ENCODE measurements at regions not wholly inside any gene's neighbourhood (a gene's known extent, or its start where the extent isn't known, plus 50 kb on each side); places are given as distances from the start of the nearest gene placed in this dataset.

- H3K27ac ChIP-seq (ENCODE audit: low read length) = no peak overlapping the region
These were observed 274.1 kb upstream of the C9orf72 start for GRCh38 chr9:27847380-27847779.

GRCh38 chr9:27847818-27848217 is 274.5 kb upstream of the C9orf72 start:
- H3K79me2 ChIP-seq (ENCODE audit: low read length) = no peaks in the 10 kb centered on the region
- H3K4me1 ChIP-seq (ENCODE audit: low read length) = no peaks in the 10 kb centered on the region
- TF ChIP-seq EZH2phosphoT487 (IDR thresholded peaks at IDR 0.05; ENCODE audit: low read depth) (no peak), CTCF (IDR thresholded peaks at IDR 0.05; ENCODE audit: low read depth, low read length) (no peak)

More at GRCh38 chr9:27847380-27847779, 274.1 kb upstream of the C9orf72 start:
- no peaks in the 10 kb centered on the region for H3K9me3 ChIP-seq (ENCODE audit: insufficient read depth, low read length)
- H2AFZ ChIP-seq (ENCODE audit: low read depth, low read length) = no peak overlapping the region
- H3K27me3 ChIP-seq (ENCODE audit: low read depth, low read length) = peaks cover 7% of the 10 kb centered on the region
- no peaks in the 10 kb centered on the region for H3K79me2 ChIP-seq (ENCODE audit: low read length)
- TF ChIP-seq EZH2phosphoT487 (IDR thresholded peaks at IDR 0.05; ENCODE audit: low read depth) (no peak), CTCF (IDR thresholded peaks at IDR 0.05; ENCODE audit: low read depth, low read length) (no peak)
- no peaks in the 10 kb centered on the region for H4K20me1 ChIP-seq (ENCODE audit: insufficient read depth, low read length)
- no peak overlapping the region for H3K9ac ChIP-seq (ENCODE audit: low read length)
- no peaks in the 10 kb centered on the region for H3K4me1 ChIP-seq (ENCODE audit: low read length)
- no peaks in the 10 kb centered on the region for H3K36me3 ChIP-seq (replicated peaks; ENCODE audit: low read depth, low read length)
- no peak overlapping the region for H3K4me3 ChIP-seq (ENCODE audit: low read length)
- H3K4me2 ChIP-seq (ENCODE audit: low read length) = no peak overlapping the region

GRCh38 chr9:27848315-27848714 is 275.0 kb upstream of the C9orf72 start:
- H3K4me1 ChIP-seq (ENCODE audit: low read length) = no peaks in the 10 kb centered on the region
- no peaks in the 10 kb centered on the region for H4K20me1 ChIP-seq (ENCODE audit: insufficient read depth, low read length)
- no peaks in the 10 kb centered on the region for H3K9me3 ChIP-seq (ENCODE audit: insufficient read depth, low read length)
- H3K4me2 ChIP-seq (ENCODE audit: low read length) = no peak overlapping the region
- H2AFZ ChIP-seq (ENCODE audit: low read depth, low read length) = no peak overlapping the region
- no peaks in the 10 kb centered on the region for H3K79me2 ChIP-seq (ENCODE audit: low read length)
- no peaks in the 10 kb centered on the region for H3K36me3 ChIP-seq (replicated peaks; ENCODE audit: low read depth, low read length)
- no peak overlapping the region for H3K4me3 ChIP-seq (ENCODE audit: low read length)
- no peak overlapping the region for H3K27ac ChIP-seq (ENCODE audit: low read length)
- TF ChIP-seq EZH2phosphoT487 (IDR thresholded peaks at IDR 0.05; ENCODE audit: low read depth) = no peak
- TF ChIP-seq CTCF (IDR thresholded peaks at IDR 0.05; ENCODE audit: low read depth, low read length) = no peak
- H3K27me3 ChIP-seq (ENCODE audit: low read depth, low read length) = peaks cover 7% of the 10 kb centered on the region
- H3K9ac ChIP-seq (ENCODE audit: low read length) = no peak overlapping the region

More at GRCh38 chr9:27847818-27848217, 274.5 kb upstream of the C9orf72 start:
- H3K36me3 ChIP-seq (replicated peaks; ENCODE audit: low read depth, low read length) = no peaks in the 10 kb centered on the region
- H4K20me1 ChIP-seq (ENCODE audit: insufficient read depth, low read length) = no peaks in the 10 kb centered on the region
- H3K9ac ChIP-seq (ENCODE audit: low read length) = no peak overlapping the region
- no peak overlapping the region for H3K4me3 ChIP-seq (ENCODE audit: low read length)
- no peak overlapping the region for H3K27ac ChIP-seq (ENCODE audit: low read length)
- H3K27me3 ChIP-seq (ENCODE audit: low read depth, low read length) = peaks cover 7% of the 10 kb centered on the region
- H3K4me2 ChIP-seq (ENCODE audit: low read length) = no peak overlapping the region
- no peaks in the 10 kb centered on the region for H3K9me3 ChIP-seq (ENCODE audit: insufficient read depth, low read length)
- H2AFZ ChIP-seq (ENCODE audit: low read depth, low read length) = no peak overlapping the region

- H4K20me1 ChIP-seq (ENCODE audit: insufficient read depth, low read length) = no peaks in the 10 kb centered on the region
- H3K27ac ChIP-seq (ENCODE audit: low read length) = no peak overlapping the region
- no peak overlapping the region for H3K4me2 ChIP-seq (ENCODE audit: low read length)
- H3K4me1 ChIP-seq (ENCODE audit: low read length) = no peaks in the 10 kb centered on the region
- TF ChIP-seq CTCF (IDR thresholded peaks at IDR 0.05; ENCODE audit: low read depth, low read length) (no peak), EZH2phosphoT487 (IDR thresholded peaks at IDR 0.05; ENCODE audit: low read depth) (no peak)
- H3K79me2 ChIP-seq (ENCODE audit: low read length) = no peaks in the 10 kb centered on the region
- no peaks in the 10 kb centered on the region for H3K9me3 ChIP-seq (ENCODE audit: insufficient read depth, low read length)
- H2AFZ ChIP-seq (ENCODE audit: low read depth, low read length) = no peak overlapping the region
- H3K36me3 ChIP-seq (replicated peaks; ENCODE audit: low read depth, low read length) = no peaks in the 10 kb centered on the region
- peaks cover 7% of the 10 kb centered on the region for H3K27me3 ChIP-seq (ENCODE audit: low read depth, low read length)
- no peak overlapping the region for H3K4me3 ChIP-seq (ENCODE audit: low read length)
- H3K9ac ChIP-seq (ENCODE audit: low read length) = no peak overlapping the region
These were observed 278.6 kb upstream of the C9orf72 start for GRCh38 chr9:27851858-27852257.
